ENCODE measurements at regions not wholly inside any gene's neighbourhood (a gene's known extent, or its start where the extent isn't known, plus 50 kb on each side); places are given as distances from the start of the nearest gene placed in this dataset.

DNA sequence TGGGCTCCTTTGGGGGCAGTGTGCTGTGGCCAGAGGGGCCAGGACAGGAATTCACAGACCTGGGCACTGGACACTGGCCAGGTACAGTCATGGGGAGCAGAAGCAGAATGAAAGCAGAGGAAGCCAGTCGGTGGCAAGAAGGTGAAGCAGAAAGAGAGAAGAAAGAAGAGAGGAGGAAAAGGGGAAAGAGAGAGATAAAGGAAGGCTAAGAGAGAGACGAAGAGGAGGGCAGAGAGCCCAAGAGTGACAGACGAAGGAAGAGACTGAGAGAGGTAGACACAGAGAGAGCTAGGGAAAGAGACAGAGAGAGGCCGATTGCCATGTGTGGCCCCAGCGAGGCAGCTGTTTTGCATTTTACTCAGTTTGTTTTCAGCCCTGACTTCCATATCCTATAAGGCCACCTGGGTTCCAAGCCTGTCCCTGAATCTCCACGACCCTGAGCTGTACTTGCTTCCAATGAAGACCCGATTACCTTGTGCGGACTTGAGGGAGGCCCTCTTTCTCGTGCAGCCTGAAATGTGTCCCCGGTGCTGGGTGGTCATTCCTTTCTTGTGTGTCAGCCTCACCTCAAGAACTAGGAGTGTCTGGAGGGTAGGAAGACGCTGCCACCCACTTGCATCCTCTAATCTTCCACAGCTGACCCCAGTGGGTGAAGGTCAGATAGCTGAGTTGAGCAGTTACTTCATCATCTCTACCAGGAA is 73.9 kb downstream of the LSM3 start:
- H3K36me3 Mint-ChIP-seq: no peaks in the 10 kb centered on the region
- H3K9me3 Mint-ChIP-seq: no peaks in the 10 kb centered on the region
- no peaks in the 10 kb centered on the region for H3K4me1 Mint-ChIP-seq
- H3K27me3 Mint-ChIP-seq: peaks cover 3% of the 10 kb centered on the region
- H3K27ac Mint-ChIP-seq: no peak overlapping the region
- H3K4me3 Mint-ChIP-seq: peak overlapping the region in 1 of 4 donors; percentile 31

DNA sequence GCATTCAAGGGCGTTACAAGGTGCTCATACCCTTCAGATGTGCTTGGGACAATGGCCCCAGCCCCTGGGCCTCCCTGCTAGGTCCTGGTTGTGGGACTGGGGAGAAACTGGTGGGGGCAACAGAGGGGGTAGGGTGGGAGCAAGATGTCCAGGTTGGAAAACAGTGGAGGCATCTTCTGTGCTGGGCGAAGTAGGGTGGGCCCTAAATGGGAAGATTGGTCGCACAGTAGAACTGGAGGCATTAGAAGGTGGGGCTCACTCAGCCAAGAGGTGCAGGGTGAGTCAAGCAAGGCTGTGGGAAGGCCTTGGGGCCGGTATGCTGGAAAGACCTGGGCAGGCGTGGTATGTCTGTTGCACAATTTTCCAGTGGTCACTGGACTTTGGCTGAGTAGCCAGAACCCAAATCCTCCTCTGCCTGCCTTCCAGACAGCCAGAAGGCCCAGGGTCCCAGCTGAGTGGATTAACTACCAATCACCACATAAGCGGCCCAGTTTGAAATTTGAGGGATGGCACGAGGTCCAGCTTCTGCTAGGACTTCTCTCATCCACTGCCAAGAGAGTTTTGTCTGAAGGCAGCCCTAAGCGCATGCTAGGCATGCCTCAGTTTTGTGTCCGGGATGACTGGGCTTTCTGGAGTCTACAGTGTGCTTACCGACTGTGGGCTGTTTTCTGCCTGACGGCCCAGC is 74.5 kb downstream of the LSM3 start:
- H3K4me3 Mint-ChIP-seq: no peak overlapping the region
- no peaks in the 10 kb centered on the region for H3K4me1 Mint-ChIP-seq
- no peaks in the 10 kb centered on the region for H3K9me3 Mint-ChIP-seq
- no peaks in the 10 kb centered on the region for H3K36me3 Mint-ChIP-seq
- peaks cover 3% of the 10 kb centered on the region for H3K27me3 Mint-ChIP-seq
- no peak overlapping the region for H3K27ac Mint-ChIP-seq

DNA sequence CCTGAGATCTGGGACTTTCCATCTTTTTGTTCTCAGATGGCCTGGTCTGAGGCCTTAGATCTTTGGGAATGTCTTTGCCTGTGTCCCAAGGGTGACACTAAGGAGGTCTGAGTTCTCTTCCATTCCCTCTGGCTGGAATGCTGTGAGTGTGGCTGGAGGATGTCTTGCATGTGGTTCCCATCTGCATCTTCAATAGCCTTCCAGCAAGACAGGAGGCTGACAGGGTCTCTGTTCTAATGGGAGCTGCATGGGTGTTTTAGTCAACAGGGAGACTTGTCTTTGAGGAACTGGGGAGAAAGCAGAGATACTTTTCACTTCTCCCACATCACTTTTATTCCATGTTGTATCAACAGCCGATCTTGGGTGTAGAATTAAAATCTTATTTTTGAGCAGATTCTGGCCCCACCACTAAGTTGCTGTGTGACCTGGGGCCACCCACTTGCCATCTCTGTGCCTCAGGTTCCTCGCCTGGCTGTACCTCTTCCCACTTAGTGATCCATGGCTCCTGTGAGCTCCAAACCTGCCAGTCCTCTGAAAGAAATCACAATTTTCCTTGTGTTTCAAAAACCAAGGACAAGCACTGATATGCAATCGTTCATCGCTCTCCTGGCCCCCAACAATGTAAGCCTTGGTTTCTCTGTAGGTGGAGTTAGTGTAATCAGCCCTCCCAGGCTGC is 75.2 kb downstream of the LSM3 start:
- Mint-ChIP-seq H3K4me3 (no peak overlapping the region), H3K4me1 (no peaks in the 10 kb centered on the region), H3K9me3 (no peaks in the 10 kb centered on the region), H3K36me3 (no peaks in the 10 kb centered on the region), H3K27me3 (no peaks in the 10 kb centered on the region), H3K27ac (peak overlapping the region in 1 of 3 donors; percentile 4)

DNA sequence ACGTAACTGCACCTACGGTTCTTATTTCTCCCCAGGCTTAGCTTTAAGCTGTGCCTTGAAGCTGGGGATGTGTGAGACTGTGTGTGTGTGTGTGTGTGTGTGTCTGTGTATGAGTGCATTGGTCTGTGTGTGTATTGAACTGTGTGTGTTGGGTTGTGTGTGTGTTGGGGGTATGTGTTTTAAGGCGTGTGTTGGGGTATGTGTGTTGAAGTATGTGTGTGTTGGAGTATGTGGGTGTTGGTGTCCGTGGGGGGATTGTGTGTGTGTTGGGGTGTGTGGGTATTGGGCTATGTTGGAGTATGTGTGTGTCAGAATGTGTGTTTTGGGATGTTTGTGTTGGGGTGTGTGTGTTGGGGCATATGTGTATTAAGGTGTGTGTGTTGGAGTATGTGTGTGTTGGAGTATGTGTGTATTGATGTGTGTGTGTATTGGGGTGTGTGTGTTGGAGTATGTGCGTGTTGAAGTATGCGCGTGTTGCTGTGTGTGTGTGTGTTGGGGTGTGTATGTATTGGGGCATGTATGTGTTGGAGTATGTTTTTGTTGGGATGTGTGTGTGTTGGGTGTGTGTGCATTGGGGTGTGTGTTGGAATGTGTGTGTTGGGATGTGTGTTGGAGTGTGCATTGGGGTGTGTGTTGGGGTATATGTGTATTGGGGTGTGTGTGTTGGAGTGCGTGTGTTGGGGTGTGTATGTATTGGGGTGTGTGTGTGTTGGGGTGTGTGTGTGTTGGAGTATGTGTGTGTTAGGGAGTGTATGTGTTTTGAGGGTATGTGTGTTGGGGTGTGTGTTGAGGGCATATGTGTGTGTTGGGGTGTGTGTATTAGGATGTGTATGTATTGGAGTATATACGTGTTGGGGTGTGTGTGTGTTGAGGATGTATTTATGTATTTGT is 76.4 kb downstream of the LSM3 start:
- Mint-ChIP-seq H3K36me3 (no peaks in the 10 kb centered on the region), H3K4me1 (no peaks in the 10 kb centered on the region), H3K9me3 (no peaks in the 10 kb centered on the region), H3K27me3 (peaks cover 4% of the 10 kb centered on the region), H3K4me3 (no peak overlapping the region), H3K27ac (no peak overlapping the region)

DNA sequence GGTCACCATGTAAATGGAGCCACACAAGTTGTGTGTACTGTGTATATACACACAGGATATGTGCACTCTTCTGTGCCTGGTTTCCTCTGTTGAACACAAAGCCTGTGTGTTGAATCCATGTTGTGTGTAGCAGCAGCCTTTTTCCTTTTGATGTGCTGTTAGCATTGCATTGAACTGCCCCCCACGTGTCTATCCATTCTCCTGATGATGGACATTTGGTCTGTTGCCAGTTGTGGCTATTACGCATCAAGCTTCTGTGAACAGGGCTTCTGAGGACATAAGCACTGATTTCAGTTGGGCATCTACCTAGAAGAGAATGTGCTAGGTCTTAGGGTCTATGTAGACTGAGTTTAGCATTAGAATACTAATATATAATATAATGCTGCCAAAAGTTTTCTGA is 77.4 kb downstream of the LSM3 start:
- H3K4me1 Mint-ChIP-seq: no peaks in the 10 kb centered on the region
- peaks cover 4% of the 10 kb centered on the region for H3K27me3 Mint-ChIP-seq
- H3K9me3 Mint-ChIP-seq: no peaks in the 10 kb centered on the region
- no peak overlapping the region for H3K4me3 Mint-ChIP-seq
- no peak overlapping the region for H3K27ac Mint-ChIP-seq
- H3K36me3 Mint-ChIP-seq: no peaks in the 10 kb centered on the region

DNA sequence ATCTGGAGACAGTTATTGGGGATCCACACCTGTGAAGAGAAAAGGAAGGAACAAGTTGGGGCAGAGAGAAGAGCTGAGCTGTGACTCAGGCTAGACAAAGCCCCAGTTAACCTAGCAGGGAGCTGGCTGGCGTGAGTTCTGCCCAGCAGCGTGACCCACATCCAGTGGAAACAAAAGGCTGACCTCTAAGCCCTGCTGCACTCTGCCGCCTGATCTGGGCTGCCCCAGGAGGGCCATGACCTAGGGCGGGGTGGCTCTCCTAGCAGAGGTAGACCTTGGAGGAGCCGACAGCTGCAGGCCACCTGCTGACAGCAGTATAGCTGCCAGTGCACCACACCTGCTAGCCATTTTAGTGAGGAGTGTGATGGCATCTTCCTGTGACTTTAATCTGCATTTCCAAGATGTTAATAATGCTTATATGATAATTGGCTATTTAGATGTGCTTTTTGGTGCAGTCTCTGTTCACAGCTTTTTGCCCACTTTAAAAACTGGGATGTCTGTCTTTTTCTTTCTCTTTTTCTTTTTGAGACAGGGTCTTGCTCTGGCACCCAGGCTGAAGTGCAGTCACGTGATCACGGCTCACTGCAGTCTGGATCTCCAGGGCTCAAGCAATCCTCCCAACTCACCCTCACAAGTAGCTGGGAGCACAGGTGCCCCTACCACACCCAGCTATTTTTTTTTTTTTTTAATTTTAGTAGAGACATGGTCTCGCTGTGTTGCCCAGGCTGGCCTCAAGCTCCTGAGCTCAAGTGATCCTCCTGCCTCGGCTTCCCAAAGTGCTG is 78.1 kb downstream of the LSM3 start:
- Mint-ChIP-seq H3K36me3 (no peaks in the 10 kb centered on the region), H3K9me3 (no peaks in the 10 kb centered on the region), H3K27me3 (peaks cover 4% of the 10 kb centered on the region), H3K4me3 (no peak overlapping the region), H3K4me1 (no peaks in the 10 kb centered on the region), H3K27ac (no peak overlapping the region)

DNA sequence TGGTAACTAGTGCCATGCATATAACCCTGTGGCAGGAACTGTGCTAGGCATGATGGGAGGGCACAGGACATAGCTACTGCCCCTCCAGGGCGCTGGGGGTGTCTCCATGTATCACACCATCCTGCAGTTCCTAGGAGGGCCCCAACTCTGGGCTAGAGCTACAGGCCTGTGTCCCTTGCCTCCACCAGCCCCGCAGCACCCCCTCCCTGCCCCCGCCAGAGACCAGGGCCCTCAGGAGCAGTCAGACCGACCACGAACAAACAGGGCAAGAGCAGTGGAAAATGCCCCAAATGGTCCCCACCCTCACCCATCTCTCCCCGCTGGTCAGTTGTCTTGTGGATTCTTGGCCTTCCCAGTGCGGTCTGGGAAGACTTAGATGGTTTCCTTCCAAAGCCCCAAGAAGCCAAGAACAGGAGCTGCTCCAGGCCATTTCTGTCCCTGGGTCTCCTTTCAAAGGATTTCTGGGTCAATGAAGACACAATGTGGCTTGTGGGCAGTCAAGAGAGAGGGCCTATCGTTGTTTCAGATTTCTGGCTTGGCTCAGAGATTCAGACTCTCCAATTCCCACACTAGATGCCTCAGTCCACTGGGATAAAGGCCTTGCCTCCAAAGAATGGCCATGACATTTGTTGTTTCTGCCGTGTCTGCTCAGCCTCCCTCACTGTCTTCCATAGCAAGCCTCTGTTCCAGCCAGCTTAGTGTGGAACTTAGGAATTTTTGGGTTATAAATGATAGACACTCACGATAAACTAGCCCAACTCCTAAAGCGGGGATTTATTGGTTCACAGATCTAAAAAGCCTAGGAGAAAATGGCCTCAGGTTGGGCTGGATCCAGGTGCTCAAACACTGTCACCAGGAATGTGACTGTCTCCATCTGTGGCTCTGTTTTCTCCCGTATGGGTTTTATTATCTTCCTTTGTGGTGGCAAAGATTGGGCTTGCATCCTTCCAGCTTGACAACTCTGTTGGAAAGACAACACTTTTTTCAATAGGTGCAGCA is 80.6 kb downstream of the LSM3 start:
- H3K36me3 Mint-ChIP-seq: no peaks in the 10 kb centered on the region
- peaks cover 12% of the 10 kb centered on the region for H3K27me3 Mint-ChIP-seq
- H3K9me3 Mint-ChIP-seq: no peaks in the 10 kb centered on the region
- no peak overlapping the region for H3K4me3 Mint-ChIP-seq
- no peak overlapping the region for H3K27ac Mint-ChIP-seq
- H3K4me1 Mint-ChIP-seq: no peaks in the 10 kb centered on the region

DNA sequence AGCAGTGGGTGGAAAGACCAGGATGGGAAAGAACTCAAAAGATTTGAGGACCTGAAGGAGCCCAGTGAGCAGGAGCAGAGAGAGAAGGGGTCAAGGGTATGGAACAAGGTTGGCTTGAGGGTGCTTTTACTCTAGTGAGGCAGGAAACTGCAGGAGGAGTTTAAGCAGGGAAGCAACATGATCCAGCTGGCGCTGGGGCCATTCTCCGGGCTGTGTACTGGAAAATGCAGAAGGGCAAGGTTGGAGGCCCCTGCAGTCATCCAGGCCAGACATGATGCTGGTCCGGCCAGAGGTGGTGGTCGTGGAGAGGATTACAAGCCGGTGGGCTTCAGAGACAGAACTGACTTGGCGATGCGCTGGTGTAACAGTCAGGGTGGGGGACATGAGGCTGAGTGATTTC is 81.8 kb downstream of the LSM3 start:
- H3K27me3 Mint-ChIP-seq: peaks cover 12% of the 10 kb centered on the region
- no peaks in the 10 kb centered on the region for H3K9me3 Mint-ChIP-seq
- no peak overlapping the region for H3K4me3 Mint-ChIP-seq
- no peaks in the 10 kb centered on the region for H3K4me1 Mint-ChIP-seq
- no peaks in the 10 kb centered on the region for H3K36me3 Mint-ChIP-seq
- no peak overlapping the region for H3K27ac Mint-ChIP-seq

DNA sequence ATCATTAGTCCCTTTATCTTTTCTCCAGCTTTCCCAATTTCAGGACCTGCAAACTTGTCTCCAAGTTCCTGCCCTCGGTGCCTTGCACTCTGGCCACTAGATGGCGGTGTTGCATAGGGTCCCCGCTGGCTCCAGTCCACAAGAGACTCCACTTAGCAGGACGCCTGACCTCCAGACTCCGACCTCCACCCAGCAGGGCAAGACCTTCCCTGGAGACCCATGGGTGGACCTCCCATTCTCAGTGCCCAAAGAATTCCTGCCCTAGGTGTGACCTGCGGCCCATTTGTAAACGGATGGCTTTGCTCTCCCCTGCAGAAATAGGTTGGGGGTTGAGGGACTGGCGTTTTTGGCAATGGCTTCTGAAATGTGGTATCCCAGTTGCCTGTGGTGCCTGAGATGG is 82.6 kb downstream of the LSM3 start:
- Mint-ChIP-seq H3K36me3 (no peaks in the 10 kb centered on the region), H3K27ac (no peak overlapping the region), H3K9me3 (no peaks in the 10 kb centered on the region), H3K4me3 (no peak overlapping the region), H3K27me3 (peaks cover 14% of the 10 kb centered on the region), H3K4me1 (no peaks in the 10 kb centered on the region)

DNA sequence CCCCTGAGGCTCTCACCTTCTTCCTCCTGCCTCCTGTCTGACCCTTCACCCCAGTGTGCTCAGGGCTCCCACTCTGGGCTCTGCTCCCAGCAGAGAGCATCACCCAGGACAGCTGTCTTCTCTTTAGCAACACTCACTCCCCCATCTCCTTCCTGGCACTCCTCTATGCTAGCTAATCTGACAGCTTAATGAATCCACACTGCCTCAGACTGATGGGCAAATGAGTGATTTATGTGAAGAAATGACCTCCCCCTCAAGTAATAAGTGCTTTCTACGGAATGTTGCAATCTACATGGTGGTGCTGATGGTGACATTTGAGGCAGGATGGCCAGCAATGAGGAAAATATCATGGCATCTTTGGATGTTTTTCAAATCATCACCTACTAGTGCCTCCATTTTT is 83.6 kb downstream of the LSM3 start:
- no peak overlapping the region for H3K4me3 Mint-ChIP-seq
- H3K36me3 Mint-ChIP-seq: no peaks in the 10 kb centered on the region
- peaks cover 14% of the 10 kb centered on the region for H3K27me3 Mint-ChIP-seq
- no peaks in the 10 kb centered on the region for H3K9me3 Mint-ChIP-seq
- H3K27ac Mint-ChIP-seq: no peak overlapping the region
- no peaks in the 10 kb centered on the region for H3K4me1 Mint-ChIP-seq

DNA sequence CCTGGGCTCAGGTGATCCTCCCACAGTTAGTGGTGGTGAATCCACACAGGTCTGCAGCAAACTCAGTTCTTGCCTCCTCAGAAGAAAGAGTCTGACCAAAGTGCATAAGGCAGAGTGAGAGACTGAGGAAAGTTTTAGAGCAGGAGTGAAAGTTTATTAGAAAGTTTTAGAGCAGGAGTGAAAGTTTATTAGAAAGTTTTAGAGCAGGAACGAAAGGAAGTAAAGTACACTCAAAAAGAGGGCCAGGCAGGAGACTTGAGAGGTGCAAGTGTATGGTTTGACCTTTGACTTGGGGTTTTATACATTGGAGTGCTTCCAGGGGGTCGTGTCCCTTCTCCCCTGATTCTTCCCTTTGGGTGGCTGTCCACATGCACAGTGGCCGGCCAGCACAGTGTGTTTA is 84.2 kb downstream of the LSM3 start:
- H3K36me3 Mint-ChIP-seq: no peaks in the 10 kb centered on the region
- no peak overlapping the region for H3K27ac Mint-ChIP-seq
- H3K4me1 Mint-ChIP-seq: no peaks in the 10 kb centered on the region
- H3K27me3 Mint-ChIP-seq: peaks cover 16% of the 10 kb centered on the region
- no peaks in the 10 kb centered on the region for H3K9me3 Mint-ChIP-seq
- no peak overlapping the region for H3K4me3 Mint-ChIP-seq

DNA sequence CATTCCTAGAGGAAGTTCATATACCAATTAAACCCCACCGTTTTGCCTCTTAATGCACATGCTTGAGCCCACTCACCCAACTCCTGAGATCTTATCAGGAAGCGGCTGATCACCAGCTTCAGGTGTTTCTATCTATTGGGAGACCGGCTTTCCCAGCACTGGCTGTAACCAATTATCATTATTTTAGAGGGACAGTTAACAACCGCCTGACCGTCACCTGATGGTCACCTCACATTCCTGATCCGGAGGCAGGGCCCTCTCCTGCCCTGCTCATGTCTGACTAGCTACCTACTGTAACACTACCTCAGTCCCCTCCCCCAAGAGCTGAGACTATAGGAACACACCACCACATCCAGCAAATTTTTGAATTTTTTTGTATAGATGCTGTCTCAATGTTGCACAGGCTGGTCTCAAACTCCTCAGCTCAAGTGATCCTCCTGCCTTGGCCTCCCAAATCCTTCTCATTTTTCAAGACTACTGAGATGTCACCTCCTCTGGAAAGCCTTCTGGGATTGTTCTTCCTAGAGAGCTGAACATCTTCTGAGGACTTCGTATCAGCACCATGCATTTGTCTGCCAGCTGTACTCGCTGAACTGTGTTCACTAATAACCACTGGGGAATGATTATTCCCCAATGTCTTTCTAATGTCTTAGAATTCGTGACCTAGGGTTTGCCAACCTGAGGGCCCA is 84.8 kb downstream of the LSM3 start:
- Mint-ChIP-seq H3K9me3 (no peaks in the 10 kb centered on the region), H3K27ac (no peak overlapping the region), H3K36me3 (no peaks in the 10 kb centered on the region), H3K27me3 (peaks cover 16% of the 10 kb centered on the region), H3K4me3 (no peak overlapping the region), H3K4me1 (no peaks in the 10 kb centered on the region)

DNA sequence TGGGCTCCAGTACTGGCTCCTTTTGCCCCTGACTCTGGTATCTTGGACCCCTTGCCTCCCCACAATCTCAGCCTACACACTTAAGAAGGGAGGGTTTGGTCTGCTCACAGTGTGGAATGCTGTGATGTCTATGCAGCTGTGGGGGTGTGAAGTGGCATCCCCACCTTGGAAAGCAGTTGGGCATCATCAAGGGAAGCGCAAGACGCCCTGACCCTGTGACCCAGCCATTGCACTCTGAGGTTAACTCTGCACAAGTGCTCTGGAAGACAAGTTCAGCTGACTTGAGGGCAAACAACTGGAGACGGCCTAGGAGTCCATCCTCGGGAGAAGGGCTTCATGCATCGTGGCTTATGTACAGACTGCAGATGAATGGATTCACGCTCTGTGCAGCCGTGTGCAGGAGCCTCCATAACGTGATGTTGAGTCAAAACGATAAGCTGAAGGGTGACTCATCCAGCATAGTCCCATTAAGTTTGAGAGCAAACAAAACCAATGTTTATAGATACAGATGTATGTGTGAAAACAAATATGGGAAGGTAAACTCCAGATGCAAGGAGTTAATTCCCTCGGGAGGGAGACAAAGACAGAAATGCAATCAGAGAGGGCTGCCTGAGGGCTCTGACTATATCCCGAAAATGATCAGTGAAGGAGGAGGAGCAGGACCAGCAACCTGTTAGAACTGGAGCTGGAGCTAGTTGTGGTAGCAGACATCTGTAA is 86.8 kb downstream of the LSM3 start:
- H3K4me3 Mint-ChIP-seq: no peak overlapping the region
- no peak overlapping the region for H3K27ac Mint-ChIP-seq
- H3K36me3 Mint-ChIP-seq: no peaks in the 10 kb centered on the region
- peaks cover 12% of the 10 kb centered on the region for H3K27me3 Mint-ChIP-seq
- H3K4me1 Mint-ChIP-seq: no peaks in the 10 kb centered on the region
- H3K9me3 Mint-ChIP-seq: no peaks in the 10 kb centered on the region
